Esophagus muscularis mucosa (tissue), 4 donors: ENCODE measurements at regions not wholly inside any gene's neighbourhood (a gene's known extent, or its start where the extent isn't known, plus 50 kb on each side); places are given as distances from the start of the nearest gene placed in this dataset.

Experiments used
- CTCF ChIP-seq, 3 experiments: fragments of 200-600 bp in 2 of 3; fragments of 450-650 bp in 1 of 3; sonication (generic) in 2 of 3; IDR thresholded peaks; one replicate each; pipeline ENCODE4 v1.5.1; 2017 to 2019; ENCODE audit warnings: antibody characterized with exemption in 3 of 3, mild to moderate bottlenecking in 2 of 3, moderate library complexity in 1 of 3
- EP300 ChIP-seq: sonication (generic); formaldehyde crosslinking; IDR thresholded peaks from one replicate; pipeline ENCODE4 v1.6.1; 2017; ENCODE audit warnings: antibody characterized with exemption
- POLR2A ChIP-seq: fragments of 450-650 bp; IDR thresholded peaks from one replicate; pipeline ENCODE4 v1.6.1; 2017; ENCODE audit warnings: antibody characterized with exemption, moderate library complexity, mild to moderate bottlenecking, low read depth
- POLR2AphosphoS5 ChIP-seq, 2 donors: sonication (generic); formaldehyde crosslinking; IDR thresholded peaks; one replicate each; pipeline ENCODE4 v1.6.1; 2017; ENCODE audit warnings: antibody characterized with exemption in 2 of 2

- TF ChIP-seq POLR2AphosphoS5 (IDR thresholded peaks at IDR 0.05) (no peak), CTCF (IDR thresholded peaks at IDR 0.05) (no peak), POLR2A (no peak), EP300 (no peak)
These were observed 94.2 kb downstream of the MICALL2 start for GRCh38 chr7:1364906-1365570.
